Breast epithelium (tissue), 4 donors: ENCODE measurements at regions not wholly inside any gene's neighbourhood (a gene's known extent, or its start where the extent isn't known, plus 50 kb on each side); places are given as distances from the start of the nearest gene placed in this dataset.

Experiments used
- DNase-seq, 2 donors: peaks; one replicate each; pipeline ENCODE4 v3.0.0-alpha.2; 2019; ENCODE audit warnings: low spot score in 2 of 2
- H3K27ac ChIP-seq, 2 donors: fragments of 200-600 bp; sonication (generic) in 1 of 2; one replicate each; pipeline ENCODE4 v1.5.1; 2016 to 2019; ENCODE audit warnings: mild to moderate bottlenecking in 1 of 2
- H3K27me3 ChIP-seq, 2 donors: fragments of 200-600 bp; sonication (generic) in 1 of 2; one replicate each; pipeline versions ENCODE4 v1.5.1 to v1.6.0; 2017 to 2019; ENCODE audit warnings: control low read depth in 1 of 2, mild to moderate bottlenecking in 1 of 2
- H3K36me3 ChIP-seq: fragments of 200-600 bp; one replicate; pipeline ENCODE4 v1.5.1; 2019
- H3K4me1 ChIP-seq, 2 donors: fragments of 200-600 bp; sonication (generic); one replicate each; pipeline ENCODE4 v1.5.1; 2016 to 2019; ENCODE audit warnings: control low read depth in 1 of 2
- H3K4me3 ChIP-seq, 3 donors: fragments of 200-600 bp; sonication (generic); 1 replicate in 2 of 3; 2 replicates in 1 of 3; pipeline ENCODE4 v1.5.1; 2016 to 2019; ENCODE audit warnings: mild to moderate bottlenecking in 3 of 3, moderate library complexity in 2 of 3
- H3K9me3 ChIP-seq, 2 donors: fragments of 200-600 bp; sonication (generic) in 1 of 2; one replicate each; pipeline ENCODE4 v1.5.1; 2016 to 2019; ENCODE audit warnings: control low read depth in 1 of 2
- CTCF ChIP-seq, 3 donors: fragments of 450-650 bp; IDR thresholded peaks; one replicate each; pipeline ENCODE4 v1.5.1; 2016 to 2017; ENCODE audit warnings: antibody characterized with exemption in 3 of 3, mild to moderate bottlenecking in 3 of 3, moderate library complexity in 3 of 3
- POLR2A ChIP-seq: fragments of 450-650 bp; IDR thresholded peaks from one replicate; pipeline ENCODE4 v1.6.1; 2016; ENCODE audit warnings: antibody characterized with exemption, mild to moderate bottlenecking, moderate library complexity
- POLR2AphosphoS5 ChIP-seq, 3 donors: sonication (generic); formaldehyde crosslinking; IDR thresholded peaks; one replicate each; pipeline ENCODE4 v1.6.1; 2017; ENCODE audit warnings: antibody characterized with exemption in 3 of 3
- intact Hi-C: fragments of 100-400 bp; cut with DNase I; formaldehyde crosslinking; loops from one replicate; pipeline ENCODE4 v1.15.1; 2023; ENCODE audit warnings: low total_unique reads

GRCh38 chr13:102951808-102952207 is 106.0 kb downstream of the ERCC5 start:
- H3K4me3 ChIP-seq, result no peak overlapping the region
- H3K9me3 ChIP-seq, result no peaks in the 10 kb centered on the region
- DNase-seq, result no peak
- no peak for TF ChIP-seq POLR2AphosphoS5 (IDR thresholded peaks at IDR 0.05)
- TF ChIP-seq POLR2A, result no peak
- TF ChIP-seq CTCF (IDR thresholded peaks at IDR 0.05), result no peak
- no peak overlapping the region for H3K27ac ChIP-seq
- intact Hi-C loops, result no loop called here
- H3K36me3 ChIP-seq, result no peaks in the 10 kb centered on the region
- H3K4me1 ChIP-seq, result no peaks in the 10 kb centered on the region
- no peaks in the 10 kb centered on the region for H3K27me3 ChIP-seq

GRCh38 chr13:102947745-102948405 is 102.0 kb downstream of the ERCC5 start:
- no peak for DNase-seq
- Histone ChIP-seq H3K36me3 (no peaks in the 10 kb centered on the region), H3K9me3 (no peaks in the 10 kb centered on the region), H3K4me1 (no peaks in the 10 kb centered on the region), H3K27ac (no peak overlapping the region), H3K4me3 (no peak overlapping the region), H3K27me3 (no peaks in the 10 kb centered on the region)
- TF ChIP-seq CTCF (IDR thresholded peaks at IDR 0.05) (no peak), POLR2A (no peak), POLR2AphosphoS5 (IDR thresholded peaks at IDR 0.05) (no peak)
- intact Hi-C loops, result no loop called here

- DNase-seq, result no peak
- H3K4me1 ChIP-seq, result no peaks in the 10 kb centered on the region
- TF ChIP-seq POLR2AphosphoS5 (IDR thresholded peaks at IDR 0.05), result no peak
- H3K4me3 ChIP-seq, result no peak overlapping the region
- no peaks in the 10 kb centered on the region for H3K36me3 ChIP-seq
- no peak overlapping the region for H3K27ac ChIP-seq
- no peaks in the 10 kb centered on the region for H3K27me3 ChIP-seq
- intact Hi-C loops, result no loop called here
- peaks cover 0 to 3% of the 10 kb centered on the region in 2 donors for H3K9me3 ChIP-seq
Measured at GRCh38 chr13:102945886-102946285, 100.1 kb downstream of the ERCC5 start.

GRCh38 chr13:102945324-102945815 is 99.5 kb downstream of the ERCC5 start:
- Histone ChIP-seq H3K4me3 (no peak overlapping the region), H3K27me3 (no peaks in the 10 kb centered on the region), H3K9me3 (peaks cover 0 to 8% of the 10 kb centered on the region in 2 donors), H3K27ac (no peak overlapping the region), H3K4me1 (no peaks in the 10 kb centered on the region), H3K36me3 (no peaks in the 10 kb centered on the region)
- intact Hi-C loops, result no loop called here
- TF ChIP-seq POLR2A (no peak), CTCF (IDR thresholded peaks at IDR 0.05) (no peak), POLR2AphosphoS5 (IDR thresholded peaks at IDR 0.05) (no peak)
- no peak for DNase-seq

GRCh38 chr13:102944821-102945220 is 99.0 kb downstream of the ERCC5 start:
- peaks cover 0 to 8% of the 10 kb centered on the region in 2 donors for H3K9me3 ChIP-seq
- H3K27ac ChIP-seq, result no peak overlapping the region
- H3K27me3 ChIP-seq, result no peaks in the 10 kb centered on the region
- DNase-seq, result no peak
- no peak overlapping the region for H3K4me3 ChIP-seq
- intact Hi-C loops, result no loop called here
- no peaks in the 10 kb centered on the region for H3K4me1 ChIP-seq
- TF ChIP-seq POLR2A (no peak), CTCF (IDR thresholded peaks at IDR 0.05) (no peak), POLR2AphosphoS5 (IDR thresholded peaks at IDR 0.05) (no peak)
- H3K36me3 ChIP-seq, result no peaks in the 10 kb centered on the region
